HG03469 (cell line): ENCODE measurements at regions not wholly inside any gene's neighbourhood (a gene's known extent, or its start where the extent isn't known, plus 50 kb on each side); places are given as distances from the start of the nearest gene placed in this dataset.
"Not testable (repeated sequence)": the region's sequence is repeated elsewhere in the genome, so short reads cannot be mapped to it uniquely, and the experiment has no call there.

Experiments
- ATAC-seq: cut with Tn5 transposase; IDR thresholded peaks from one replicate; pipeline ENCODE4 v1.9.1; 2021; ENCODE audit warnings: mild to moderate bottlenecking, moderate library complexity, moderate number of reproducible peaks; ENCODE audit not compliant: unreplicated experiment

DNA sequence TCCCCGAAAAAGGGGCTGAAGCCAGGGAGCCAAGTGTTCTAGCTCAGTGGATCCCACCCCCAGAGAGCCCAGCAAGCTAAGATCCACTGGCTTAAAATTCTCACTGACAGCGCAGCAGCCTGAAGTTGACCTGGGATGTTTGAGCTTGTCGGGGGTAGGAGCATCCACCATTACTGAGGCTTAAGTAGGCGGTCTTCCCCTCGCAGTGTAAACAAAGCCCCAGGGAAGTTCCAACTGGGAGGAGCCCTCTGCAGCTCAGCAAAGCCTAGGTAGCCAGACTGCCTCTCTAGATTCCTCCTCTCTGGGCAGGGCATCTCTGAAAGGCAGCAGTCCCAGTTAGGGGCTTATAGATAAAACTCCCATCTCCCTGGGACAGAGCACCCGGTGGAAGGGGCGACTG, 56.8 kb upstream of the FGF16 start:
- not testable (repeated sequence) for ATAC-seq

DNA sequence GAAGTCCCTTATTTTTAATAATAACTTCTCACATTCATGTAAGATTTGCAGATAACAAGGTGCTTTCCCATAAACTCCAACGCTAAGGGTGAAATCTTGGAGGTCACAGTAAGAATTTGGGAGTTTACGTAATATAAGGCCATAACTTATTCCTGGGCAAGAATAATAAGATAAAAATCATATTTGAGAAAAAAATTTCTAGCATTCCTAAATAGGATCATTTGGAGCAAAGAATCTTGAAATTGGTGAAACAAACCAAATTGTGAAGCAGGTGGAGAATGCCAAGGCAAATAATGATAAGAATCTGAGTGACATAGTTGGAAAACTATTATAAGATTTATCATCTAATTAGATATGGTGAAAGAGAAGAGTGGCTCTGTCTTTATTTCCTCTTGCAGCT, 50.4 kb upstream of the FGF16 start:
- ATAC-seq = no peak
